Loucy (cell line): ENCODE measurements at regions not wholly inside any gene's neighbourhood (a gene's known extent, or its start where the extent isn't known, plus 50 kb on each side); places are given as distances from the start of the nearest gene placed in this dataset.

ENCODE experiments used
- H2AFZ ChIP-seq: fragments of 200-600 bp; sonication (generic); 2 replicates; pipeline ENCODE4 v1.6.0; 2016; ENCODE audit warnings: antibody characterized with exemption, mild to moderate bottlenecking, low read length, moderate library complexity
- H3F3A ChIP-seq: fragments of 200-600 bp; 2 replicates; pipeline ENCODE4 v1.6.0; 2016; ENCODE audit warnings: antibody characterized with exemption, low read depth, mild to moderate bottlenecking
- H3K27me3 ChIP-seq: fragments of 200-600 bp; sonication (generic); 2 replicates; pipeline ENCODE4 v1.6.1; 2014; ENCODE audit warnings: low read length, mild to moderate bottlenecking; ENCODE audit not compliant: insufficient read depth, poor library complexity, severe bottlenecking
- H3K36me3 ChIP-seq: fragments of 200-600 bp; sonication (generic); 2 replicates; pipeline ENCODE4 v1.6.1; 2016; ENCODE audit warnings: low read length; ENCODE audit not compliant: insufficient read depth
- H3K4me1 ChIP-seq: fragments of 200-600 bp; sonication (generic); 2 replicates; pipeline ENCODE4 v1.5.1; 2014; ENCODE audit warnings: low read length, mild to moderate bottlenecking; ENCODE audit not compliant: insufficient read depth, poor library complexity, severe bottlenecking
- H3K4me2 ChIP-seq: fragments of 200-600 bp; sonication (generic); 2 replicates; pipeline ENCODE4 v1.6.0; 2014; ENCODE audit warnings: antibody characterized with exemption, low read length, low read depth, mild to moderate bottlenecking; ENCODE audit not compliant: poor library complexity, severe bottlenecking
- H3K4me3 ChIP-seq: fragments of 200-600 bp; sonication (generic); 2 replicates; pipeline ENCODE4 v1.5.1; 2014; ENCODE audit warnings: low read length, mild to moderate bottlenecking, mixed read lengths; ENCODE audit not compliant: poor library complexity, severe bottlenecking
- H3K79me2 ChIP-seq: fragments of 200-600 bp; sonication (generic); 2 replicates; pipeline ENCODE4 v1.6.1; 2014; ENCODE audit warnings: low read length; ENCODE audit not compliant: insufficient read depth
- H3K9ac ChIP-seq: fragments of 200-600 bp; sonication (generic); 2 replicates; pipeline ENCODE4 v1.6.0; 2014; ENCODE audit warnings: mild to moderate bottlenecking, low read depth, low read length, moderate library complexity; ENCODE audit not compliant: poor library complexity, severe bottlenecking
- H3K9me2 ChIP-seq: fragments of 200-600 bp; sonication (generic); replicated peaks from 2 replicates; pipeline ENCODE4 v1.6.1; 2016; ENCODE audit warnings: low read depth, low read length, mixed read lengths
- H3K9me3 ChIP-seq: fragments of 200-600 bp; sonication (generic); 2 replicates; pipeline ENCODE4 v1.6.1; 2014; ENCODE audit warnings: mild to moderate bottlenecking, antibody characterized with exemption, low read length, low read depth; ENCODE audit not compliant: insufficient read depth
- H4K20me1 ChIP-seq: fragments of 200-600 bp; sonication (generic); 2 replicates; pipeline ENCODE4 v1.6.0; 2014; ENCODE audit warnings: antibody characterized with exemption, low read length, mild to moderate bottlenecking; ENCODE audit not compliant: insufficient read depth, poor library complexity, severe bottlenecking
- CTCF ChIP-seq: fragments of 200-600 bp; sonication (generic); conservative IDR thresholded peaks from 2 replicates; pipeline ENCODE4 v1.5.1; 2014; ENCODE audit warnings: mild to moderate bottlenecking, antibody characterized with exemption, low read length
- EZH2phosphoT487 ChIP-seq: fragments of 200-600 bp; IDR thresholded peaks from 2 replicates; pipeline ENCODE4 v1.6.1; 2018; ENCODE audit warnings: antibody characterized with exemption, mild to moderate bottlenecking, moderate library complexity, borderline replicate concordance

- TF ChIP-seq CTCF (no peak), EZH2phosphoT487 (no peak)
- Histone ChIP-seq H2AFZ (no peak overlapping the region), H3F3A (no peaks in the 10 kb centered on the region; the same call in 1 of the 2 replicates)
Measured at GRCh38 chr7:23892019-23892418, 182.0 kb downstream of the STK31 start.

GRCh38 chr7:23893176-23893941 lies 183.3 kb downstream of the STK31 start:
- no peaks in the 10 kb centered on the region for H3K9me3 ChIP-seq
- H3K79me2 ChIP-seq = no peaks in the 10 kb centered on the region
- H2AFZ ChIP-seq = no peak overlapping the region
- H3K27me3 ChIP-seq = no peaks in the 10 kb centered on the region
- H3K4me3 ChIP-seq = peak overlapping the region; percentile 64
- peak overlapping the region; percentile 49 for H3K9ac ChIP-seq
- no peaks in the 10 kb centered on the region for H3K9me2 ChIP-seq
- H3K4me2 ChIP-seq = peak overlapping the region; percentile 89
- TF ChIP-seq CTCF (no peak), EZH2phosphoT487 (no peak)
- no peaks in the 10 kb centered on the region for H4K20me1 ChIP-seq
- no peaks in the 10 kb centered on the region for H3K36me3 ChIP-seq
- peaks cover 42% of the 10 kb centered on the region for H3K4me1 ChIP-seq
- no peaks in the 10 kb centered on the region; the same call in 1 of the 2 replicates for H3F3A ChIP-seq

More at GRCh38 chr7:23892019-23892418, 182.0 kb downstream of the STK31 start:
- no peak overlapping the region for H3K9ac ChIP-seq
- H3K27me3 ChIP-seq = no peaks in the 10 kb centered on the region
- H3K9me3 ChIP-seq = no peaks in the 10 kb centered on the region
- peaks cover 48% of the 10 kb centered on the region for H3K4me1 ChIP-seq
- H4K20me1 ChIP-seq = no peaks in the 10 kb centered on the region
- H3K36me3 ChIP-seq = no peaks in the 10 kb centered on the region
- H3K79me2 ChIP-seq = no peaks in the 10 kb centered on the region
- no peaks in the 10 kb centered on the region for H3K9me2 ChIP-seq
- no peak overlapping the region for H3K4me2 ChIP-seq
- H3K4me3 ChIP-seq = no peak overlapping the region

DNA sequence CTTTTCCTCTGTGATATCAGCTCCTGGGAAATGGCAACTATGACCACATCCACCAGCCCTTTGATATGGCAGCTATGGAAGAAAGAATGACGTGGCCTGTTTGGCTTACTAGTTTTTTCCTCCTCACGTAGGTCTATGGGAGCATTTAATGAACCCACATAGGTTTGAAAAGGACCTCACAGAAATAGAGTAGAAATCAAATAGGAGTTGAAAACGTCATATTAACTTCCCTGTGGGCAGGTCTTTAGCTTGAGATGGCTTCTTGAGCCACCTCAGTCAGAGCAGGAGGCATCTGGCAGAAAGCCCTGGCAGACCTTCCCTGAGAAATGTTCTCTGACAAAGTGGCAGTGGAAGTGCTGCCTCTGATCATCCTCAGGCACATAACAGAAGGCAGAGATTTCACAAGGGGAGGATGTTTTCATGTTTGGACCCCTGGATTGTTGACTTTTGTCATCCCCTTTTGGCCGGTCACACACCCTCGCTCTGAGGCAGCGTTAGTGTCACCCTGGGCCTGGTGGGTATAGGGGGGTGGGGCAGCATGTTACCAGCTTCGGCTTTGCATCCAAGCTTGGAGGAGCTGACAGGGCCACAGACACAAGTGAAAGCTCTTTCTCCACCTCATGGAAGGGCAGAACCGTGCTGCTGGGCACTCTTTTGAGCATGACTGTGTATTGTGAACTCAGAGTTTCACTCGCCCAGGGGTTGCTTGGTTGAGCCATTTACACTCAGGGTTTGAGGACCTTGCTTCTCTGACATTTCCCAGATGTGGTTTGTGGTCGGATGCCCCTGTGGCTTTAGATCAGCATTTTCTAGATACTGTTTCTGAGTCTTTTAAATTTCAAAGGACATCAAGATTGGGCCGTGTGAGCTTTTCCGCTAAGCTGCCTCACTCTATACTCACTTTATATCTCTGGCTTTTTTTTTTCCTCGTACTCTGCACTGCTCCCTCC lies 184.2 kb downstream of the STK31 start:
- no peaks in the 10 kb centered on the region for H3K9me2 ChIP-seq
- H3K36me3 ChIP-seq = no peaks in the 10 kb centered on the region
- no peaks in the 10 kb centered on the region for H4K20me1 ChIP-seq
- no peak overlapping the region for H2AFZ ChIP-seq
- H3K4me2 ChIP-seq = peak overlapping the region; percentile 89
- peak overlapping the region; percentile 49 for H3K9ac ChIP-seq
- TF ChIP-seq EZH2phosphoT487 = no peak
- TF ChIP-seq CTCF = no peak
- H3K27me3 ChIP-seq = no peaks in the 10 kb centered on the region
- peak overlapping the region; percentile 64 for H3K4me3 ChIP-seq
- H3K9me3 ChIP-seq = no peaks in the 10 kb centered on the region
- no peaks in the 10 kb centered on the region for H3K79me2 ChIP-seq
- no peaks in the 10 kb centered on the region; the same call in 1 of the 2 replicates for H3F3A ChIP-seq
- peaks cover 34% of the 10 kb centered on the region for H3K4me1 ChIP-seq
